Epithelial cell of proximal tubule (primary cell): ENCODE measurements at regions not wholly inside any gene's neighbourhood (a gene's known extent, or its start where the extent isn't known, plus 50 kb on each side); places are given as distances from the start of the nearest gene placed in this dataset.

Source experiments
- DNase-seq: peaks from one replicate; pipeline ENCODE4 v3.0.0-alpha.2; 2011; ENCODE audit warnings: low read depth
- H3K4me3 ChIP-seq: 2 replicates; pipeline ENCODE4 v1.5.1; 2011; ENCODE audit warnings: low read depth, mild to moderate bottlenecking, low read length
- TF ChIP-seq, protein P1 (sequence below): conservative IDR thresholded peaks from 2 replicates; pipeline ENCODE4 v1.5.1; 2012; ENCODE audit warnings: low read depth, mild to moderate bottlenecking, low read length

DNA sequence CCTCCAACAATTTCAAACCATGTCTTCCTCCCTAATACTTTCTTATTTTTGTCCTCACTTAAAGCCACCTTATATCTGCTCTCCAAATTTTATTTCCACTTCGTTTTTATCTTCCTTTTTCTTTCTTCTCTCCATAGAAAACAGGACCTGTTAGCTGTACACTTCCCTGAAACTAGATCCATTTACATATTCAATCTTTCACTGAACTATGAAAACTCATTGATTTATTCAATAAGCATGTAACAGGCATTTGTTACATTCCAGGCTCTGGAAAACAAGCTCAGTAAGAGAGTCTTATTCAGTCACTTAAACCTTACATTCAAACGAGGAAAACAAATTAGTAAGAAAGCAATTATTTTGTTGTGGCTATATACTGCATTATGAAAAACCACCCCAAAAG, 1225.3 kb downstream of the SUCLG1 start:
- TF ChIP-seq, protein P1, sequence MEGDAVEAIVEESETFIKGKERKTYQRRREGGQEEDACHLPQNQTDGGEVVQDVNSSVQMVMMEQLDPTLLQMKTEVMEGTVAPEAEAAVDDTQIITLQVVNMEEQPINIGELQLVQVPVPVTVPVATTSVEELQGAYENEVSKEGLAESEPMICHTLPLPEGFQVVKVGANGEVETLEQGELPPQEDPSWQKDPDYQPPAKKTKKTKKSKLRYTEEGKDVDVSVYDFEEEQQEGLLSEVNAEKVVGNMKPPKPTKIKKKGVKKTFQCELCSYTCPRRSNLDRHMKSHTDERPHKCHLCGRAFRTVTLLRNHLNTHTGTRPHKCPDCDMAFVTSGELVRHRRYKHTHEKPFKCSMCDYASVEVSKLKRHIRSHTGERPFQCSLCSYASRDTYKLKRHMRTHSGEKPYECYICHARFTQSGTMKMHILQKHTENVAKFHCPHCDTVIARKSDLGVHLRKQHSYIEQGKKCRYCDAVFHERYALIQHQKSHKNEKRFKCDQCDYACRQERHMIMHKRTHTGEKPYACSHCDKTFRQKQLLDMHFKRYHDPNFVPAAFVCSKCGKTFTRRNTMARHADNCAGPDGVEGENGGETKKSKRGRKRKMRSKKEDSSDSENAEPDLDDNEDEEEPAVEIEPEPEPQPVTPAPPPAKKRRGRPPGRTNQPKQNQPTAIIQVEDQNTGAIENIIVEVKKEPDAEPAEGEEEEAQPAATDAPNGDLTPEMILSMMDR: no peak
- DNase-seq: no peak
- H3K4me3 ChIP-seq: no peak overlapping the region

DNA sequence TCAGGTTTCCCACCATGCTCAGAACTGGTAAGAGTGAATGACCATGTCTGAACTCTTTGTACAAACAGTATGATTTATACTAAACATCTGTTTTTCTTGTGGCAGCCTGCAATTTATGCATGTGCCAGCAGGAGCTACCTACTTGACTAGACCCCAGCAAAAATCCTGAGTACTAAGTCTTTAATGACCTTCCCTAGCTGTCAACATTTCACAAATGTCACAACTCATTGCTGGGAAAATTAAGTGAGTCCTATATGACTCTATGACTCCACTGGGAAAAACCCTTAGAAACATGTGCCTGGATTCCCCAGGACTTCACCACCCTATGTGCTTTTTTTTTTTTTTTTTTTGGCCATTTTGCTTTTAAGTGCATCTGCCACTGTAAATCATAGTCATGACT, 1225.8 kb downstream of the SUCLG1 start:
- TF ChIP-seq, protein P1: peak; percentile 4
- H3K4me3 ChIP-seq: no peak overlapping the region
- no peak for DNase-seq

- TF ChIP-seq, protein P1: no peak
- H3K4me3 ChIP-seq: no peak overlapping the region
- no peak for DNase-seq
Observed at GRCh38 chr2:83229443-83229842, 1229.6 kb downstream of the SUCLG1 start.

DNA sequence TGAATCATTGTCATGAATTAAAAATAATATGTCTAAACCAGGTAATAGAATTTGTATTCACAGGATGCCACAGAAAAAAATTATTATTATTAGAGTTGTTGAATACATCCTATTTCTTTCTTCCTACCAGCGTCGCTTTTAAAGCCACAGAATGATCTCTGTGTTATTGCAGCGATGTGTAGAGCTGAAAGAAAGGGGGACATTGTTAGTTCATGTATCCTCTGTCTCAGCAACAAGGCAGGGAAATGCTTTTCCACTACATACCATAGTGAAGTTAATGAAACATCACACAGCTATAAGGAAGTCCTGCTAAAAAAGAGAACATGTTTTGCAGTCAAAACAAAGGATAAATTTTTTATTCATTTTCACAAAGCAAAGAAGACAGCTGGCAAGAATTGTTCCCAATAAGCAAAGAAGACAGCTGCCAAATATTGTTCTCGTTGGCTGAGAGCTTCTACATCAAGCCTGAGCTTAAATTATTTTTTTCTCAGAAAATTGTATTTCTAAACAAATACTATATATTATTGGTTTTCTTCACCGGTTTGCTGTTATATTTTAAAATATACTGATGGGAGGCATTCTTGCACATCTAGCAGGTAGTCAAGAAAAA, 1234.4 kb downstream of the SUCLG1 start:
- TF ChIP-seq, protein P1: no peak

GRCh38 chr2:83221258-83221657, 1237.8 kb downstream of the SUCLG1 start:
- TF ChIP-seq, protein P1: no peak
- H3K4me3 ChIP-seq: no peak overlapping the region
- no peak for DNase-seq

More for the DNA sequence above, 1234.4 kb downstream of the SUCLG1 start:
- no peak overlapping the region for H3K4me3 ChIP-seq
- no peak for DNase-seq

DNA sequence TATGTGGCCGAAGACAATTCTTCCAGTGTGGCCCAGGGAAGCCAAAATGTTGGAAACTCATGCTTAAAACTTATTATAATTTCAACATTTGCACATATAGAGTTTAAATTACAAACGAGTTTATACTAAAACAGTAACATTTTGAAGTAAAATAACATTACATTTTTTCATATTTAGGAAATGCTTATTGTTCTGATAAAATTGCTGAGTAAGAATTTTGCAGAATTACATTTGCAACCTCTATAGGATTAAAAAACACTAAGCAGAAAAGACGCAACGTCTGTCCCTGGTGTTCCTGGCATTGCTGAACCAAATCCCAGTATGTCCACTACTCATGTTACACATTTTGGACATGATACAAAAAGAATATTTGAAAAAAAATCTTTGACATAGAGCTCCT, 1241.2 kb downstream of the SUCLG1 start:
- H3K4me3 ChIP-seq: no peak overlapping the region
- TF ChIP-seq, protein P1: no peak
- no peak for DNase-seq

DNA sequence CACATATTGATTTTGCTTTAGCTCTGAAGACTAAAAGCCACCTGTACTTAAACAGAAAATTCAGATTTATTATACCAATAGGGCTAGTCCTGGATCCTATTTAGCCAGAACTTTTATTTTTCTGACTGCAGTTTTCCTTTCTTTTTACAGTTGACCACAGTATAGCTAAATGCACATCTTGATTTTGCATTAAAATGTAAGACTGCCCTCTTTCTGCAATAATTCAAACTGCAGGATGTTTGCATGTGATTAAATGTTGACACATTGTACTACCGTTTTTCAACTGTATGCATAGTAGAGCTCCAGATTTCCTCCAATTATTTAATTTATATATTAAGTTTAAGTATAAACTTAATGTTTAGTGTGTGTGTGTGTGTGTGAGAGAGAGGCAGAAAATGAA, 1262.9 kb downstream of the SUCLG1 start:
- TF ChIP-seq, protein P1: peak; percentile 67
- H3K4me3 ChIP-seq: no peak overlapping the region
- DNase-seq: no peak
